AG09319 (cell line): ENCODE measurements at regions not wholly inside any gene's neighbourhood (a gene's known extent, or its start where the extent isn't known, plus 50 kb on each side); places are given as distances from the start of the nearest gene placed in this dataset.

Source experiments
- DNase-seq: peaks from one replicate; pipeline ENCODE4 v3.0.0-alpha.2; 2010; ENCODE audit warnings: low read depth; ENCODE audit errors: extremely low read depth
- TF ChIP-seq, protein P1 (sequence below): IDR thresholded peaks from 2 replicates; pipeline ENCODE4 v1.5.1; 2011; ENCODE audit warnings: low read depth, mild to moderate bottlenecking, inconsistent platforms, low read length, moderate library complexity

DNA sequence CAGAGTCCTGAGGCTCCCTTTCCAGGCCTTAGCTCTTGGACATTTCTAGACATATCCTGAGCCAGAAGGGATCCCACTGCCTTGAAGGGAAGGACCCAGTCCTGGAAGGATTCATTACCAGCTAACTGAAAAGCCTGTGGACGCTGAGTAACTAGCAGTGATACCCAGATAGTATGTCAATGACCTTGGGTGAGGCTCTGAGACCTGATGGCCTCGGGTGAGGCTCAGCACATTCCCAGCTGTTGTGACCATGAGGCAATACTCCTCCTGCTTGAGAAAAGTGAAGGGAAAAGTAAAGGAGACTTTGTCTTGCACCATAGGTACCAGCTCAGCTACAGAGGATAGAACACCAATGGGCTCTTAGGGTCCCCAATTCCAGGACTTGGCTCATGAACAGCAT is 268.1 kb downstream of the DKK2 start:
- DNase-seq, result no peak
- TF ChIP-seq, protein P1, sequence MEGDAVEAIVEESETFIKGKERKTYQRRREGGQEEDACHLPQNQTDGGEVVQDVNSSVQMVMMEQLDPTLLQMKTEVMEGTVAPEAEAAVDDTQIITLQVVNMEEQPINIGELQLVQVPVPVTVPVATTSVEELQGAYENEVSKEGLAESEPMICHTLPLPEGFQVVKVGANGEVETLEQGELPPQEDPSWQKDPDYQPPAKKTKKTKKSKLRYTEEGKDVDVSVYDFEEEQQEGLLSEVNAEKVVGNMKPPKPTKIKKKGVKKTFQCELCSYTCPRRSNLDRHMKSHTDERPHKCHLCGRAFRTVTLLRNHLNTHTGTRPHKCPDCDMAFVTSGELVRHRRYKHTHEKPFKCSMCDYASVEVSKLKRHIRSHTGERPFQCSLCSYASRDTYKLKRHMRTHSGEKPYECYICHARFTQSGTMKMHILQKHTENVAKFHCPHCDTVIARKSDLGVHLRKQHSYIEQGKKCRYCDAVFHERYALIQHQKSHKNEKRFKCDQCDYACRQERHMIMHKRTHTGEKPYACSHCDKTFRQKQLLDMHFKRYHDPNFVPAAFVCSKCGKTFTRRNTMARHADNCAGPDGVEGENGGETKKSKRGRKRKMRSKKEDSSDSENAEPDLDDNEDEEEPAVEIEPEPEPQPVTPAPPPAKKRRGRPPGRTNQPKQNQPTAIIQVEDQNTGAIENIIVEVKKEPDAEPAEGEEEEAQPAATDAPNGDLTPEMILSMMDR, result no peak

DNA sequence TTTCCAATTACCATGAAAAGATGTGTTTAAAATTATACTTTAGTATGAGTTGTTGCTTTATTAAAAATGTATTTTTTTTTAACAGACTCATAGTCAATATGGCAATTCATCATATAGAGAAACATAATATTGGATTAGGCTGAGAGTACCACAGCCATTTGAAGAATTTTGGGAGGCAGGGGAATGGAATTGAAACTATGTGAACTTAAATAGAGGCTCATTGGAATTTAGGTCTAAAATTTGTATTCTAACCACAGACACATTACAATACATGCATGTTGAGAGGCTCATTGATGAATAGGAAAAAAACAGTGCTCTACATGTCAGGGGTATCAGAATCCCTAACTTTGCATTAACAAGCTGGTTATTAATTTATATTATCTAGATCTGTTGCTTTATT is 269.6 kb downstream of the DKK2 start:
- TF ChIP-seq, protein P1, result no peak
- DNase-seq, result no peak

DNA sequence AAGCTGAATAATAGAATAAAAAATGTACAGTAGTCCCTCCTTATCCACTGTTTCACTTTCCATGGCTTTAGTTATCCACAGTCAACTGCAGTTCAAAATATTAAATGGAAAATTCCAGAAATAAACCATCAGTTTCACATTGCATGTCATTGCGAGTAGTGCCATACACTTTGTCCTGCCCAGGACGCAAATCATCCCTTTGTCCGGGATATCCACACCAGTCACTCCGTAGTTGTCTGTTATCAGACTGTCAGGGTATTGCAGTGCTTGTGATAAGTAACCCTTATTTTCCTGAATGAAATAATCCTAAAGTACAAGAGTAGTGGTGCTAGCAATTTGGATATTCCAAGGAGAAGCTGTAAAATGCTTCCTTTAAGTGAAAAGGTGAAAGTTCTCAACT is 271.3 kb downstream of the DKK2 start:
- no peak for DNase-seq
- TF ChIP-seq, protein P1, result no peak

DNA sequence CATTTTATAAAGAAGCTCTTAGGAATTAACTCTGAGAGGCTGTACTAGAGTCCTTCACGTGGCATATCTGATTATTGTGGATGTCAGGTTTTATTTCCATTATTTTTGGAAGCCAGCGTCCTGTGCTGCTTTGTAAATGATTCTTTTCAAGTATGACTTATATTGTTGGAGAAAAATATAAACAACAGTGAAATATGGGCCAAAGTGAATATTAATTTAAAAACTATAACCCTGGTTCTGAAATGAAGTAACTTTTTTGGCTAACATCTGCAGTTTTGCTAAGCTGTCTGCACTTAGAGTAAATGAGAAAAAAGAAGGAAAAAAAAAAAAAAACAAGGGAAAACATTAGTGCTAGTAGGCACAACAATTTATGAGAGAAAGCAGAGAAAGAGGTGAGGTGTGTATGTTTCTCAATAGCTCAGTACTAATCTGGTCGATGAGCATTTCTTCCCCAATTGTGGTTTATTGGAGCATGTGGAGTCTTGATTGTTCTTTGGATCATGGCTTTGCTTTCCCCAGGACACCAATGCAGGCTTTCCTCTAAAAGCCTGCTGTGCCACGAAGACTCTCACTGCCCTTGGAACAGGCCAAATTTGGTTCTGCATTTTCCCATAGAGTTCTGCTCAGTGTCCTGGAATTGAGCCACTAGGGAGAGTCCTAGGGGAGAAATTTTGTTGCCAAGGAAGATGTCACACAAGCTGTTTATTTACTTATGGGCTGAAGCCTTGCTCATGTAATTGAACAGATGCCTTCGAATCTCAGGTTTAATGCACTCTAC is 273.3 kb downstream of the DKK2 start:
- TF ChIP-seq, protein P1, result no peak
- DNase-seq, result no peak

DNA sequence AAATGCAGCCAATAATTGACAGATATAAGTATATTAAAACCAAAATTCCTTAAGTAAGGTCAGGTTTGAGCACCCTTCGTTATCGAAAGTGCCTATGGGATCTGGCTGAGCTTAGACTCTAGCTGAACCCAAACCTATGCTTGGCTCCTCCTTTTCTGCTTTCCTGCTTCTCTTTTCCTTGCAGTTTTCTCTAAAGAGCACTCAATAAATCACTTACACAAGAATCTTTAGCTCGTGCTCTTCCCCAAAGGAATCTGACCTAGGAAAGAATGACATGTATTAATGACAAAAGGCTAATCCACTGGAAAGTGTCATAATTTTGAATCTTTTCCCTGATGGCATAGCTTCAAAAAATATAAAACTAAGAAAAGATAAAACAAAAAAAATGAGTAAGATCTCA is 282.7 kb downstream of the DKK2 start:
- DNase-seq, result no peak
- TF ChIP-seq, protein P1, result no peak

DNA sequence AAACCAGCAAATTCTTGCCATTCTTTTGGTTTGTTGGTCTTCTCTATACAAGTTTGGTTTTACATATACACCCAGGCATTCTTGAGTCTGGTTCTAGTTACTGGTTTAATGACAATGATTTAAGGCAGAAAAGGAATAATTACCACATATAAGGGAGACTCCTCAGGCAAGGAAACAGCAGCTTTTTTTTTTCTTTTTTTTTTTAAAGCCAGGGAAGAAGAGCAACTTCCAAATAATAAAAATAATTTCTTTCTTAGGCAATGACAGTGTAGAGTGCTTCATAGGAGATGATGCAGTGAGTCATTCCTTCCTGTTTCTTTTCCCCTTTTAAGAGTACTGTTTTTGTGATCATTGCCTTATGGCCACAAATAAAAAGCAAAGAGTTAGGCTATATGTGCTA is 289.7 kb downstream of the DKK2 start:
- DNase-seq, result no peak
- TF ChIP-seq, protein P1, result no peak

DNA sequence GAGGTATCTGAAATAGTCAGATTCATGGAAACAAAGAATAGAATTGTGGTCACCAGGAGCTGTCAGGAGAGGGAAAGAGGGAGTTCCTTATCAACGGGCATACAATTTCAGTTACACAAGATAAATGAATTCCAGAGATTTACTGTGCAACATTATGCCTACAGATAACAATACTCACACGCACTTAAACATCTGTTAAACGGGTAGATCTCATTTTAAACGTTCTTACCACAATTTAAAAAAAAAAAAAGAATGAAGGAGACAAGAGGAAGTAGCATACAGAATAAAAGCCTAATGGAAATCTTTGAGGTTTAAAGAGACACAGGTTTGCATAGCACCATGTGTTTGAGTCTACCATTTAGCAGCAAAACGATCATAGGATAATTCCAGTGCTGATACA is 298.0 kb downstream of the DKK2 start:
- TF ChIP-seq, protein P1, result no peak
- no peak for DNase-seq
